ENCODE measurements at regions not wholly inside any gene's neighbourhood (a gene's known extent, or its start where the extent isn't known, plus 50 kb on each side); places are given as distances from the start of the nearest gene placed in this dataset.

- no peak for TF ChIP-seq CTCF (IDR thresholded peaks at IDR 0.05 in 8 of 11, conservative IDR thresholded peaks at IDR 0.05 in 3 of 11)
- no peak for TF ChIP-seq POLR2A (IDR thresholded peaks at IDR 0.05)
- no peak for TF ChIP-seq POLR2AphosphoS5 (IDR thresholded peaks at IDR 0.05)
These were observed 106.0 kb upstream of the LRIG1 start for GRCh38 chr3:66606868-66607267.

All from spleen (tissue), 7 donors.